H1 (cell line): ENCODE measurements at regions not wholly inside any gene's neighbourhood (a gene's known extent, or its start where the extent isn't known, plus 50 kb on each side); places are given as distances from the start of the nearest gene placed in this dataset.

ENCODE experiments used
- CTCF ChIA-PET: fragments of 300-600 bp; sonication (Branson Sonifier 250); formaldehyde crosslinking; loops from one replicate; lab custom pipeline; 2021; ENCODE audit not compliant: partially characterized antibody; lab: Charles Lee
- POLR2A ChIA-PET: fragments of 300-600 bp; sonication (Branson Sonifier 250); formaldehyde crosslinking; loops from one replicate; lab custom pipeline; 2021; ENCODE audit warnings: inconsistent platforms; ENCODE audit not compliant: partially characterized antibody; lab: Charles Lee
- DNase-seq, 2 experiments: peaks; one replicate each; pipeline versions ENCODE4 v3.0.0 to v3.0.0-alpha.2; 2010 to 2022; ENCODE audit warnings: low spot score in 2 of 2, low read depth in 1 of 2, mixed read lengths in 1 of 2
- FAIRE-seq: peaks from 2 replicates; lab custom pipeline; 2011; peaks lifted over from hg19 to GRCh38; lab: Jason Lieb, UNC
- H2AFZ ChIP-seq: 2 replicates; pipeline ENCODE4 v1.8.1; 2012; ENCODE audit warnings: low read length, inconsistent platforms
- H2AK5ac ChIP-seq: 2 replicates; pipeline ENCODE4 v1.6.1; 2013; ENCODE audit warnings: low read depth, low read length
- H2BK120ac ChIP-seq: replicated peaks from 2 replicates; pipeline ENCODE3; 2013; ENCODE audit warnings: low read depth, low read length, inconsistent platforms
- H2BK12ac ChIP-seq: 2 replicates; pipeline ENCODE4 v1.6.1; 2013; ENCODE audit warnings: low read depth, low read length
- H2BK15ac ChIP-seq: 2 replicates; pipeline ENCODE4 v1.6.1; 2013; ENCODE audit warnings: low read length
- H2BK20ac ChIP-seq: 2 replicates; pipeline ENCODE4 v1.6.1; 2013; ENCODE audit warnings: low read length
- H2BK5ac ChIP-seq: 2 replicates; pipeline ENCODE4 v1.6.1; 2013; ENCODE audit warnings: low read depth, low read length
- H3K14ac ChIP-seq: 2 replicates; pipeline ENCODE4 v1.6.1; 2013; ENCODE audit warnings: inconsistent platforms; ENCODE audit not compliant: insufficient read length
- H3K18ac ChIP-seq: 2 replicates; pipeline ENCODE4 v1.6.1; 2013; ENCODE audit warnings: low read length; ENCODE audit errors: extremely low read depth
- H3K23ac ChIP-seq: 2 replicates; pipeline ENCODE4 v1.6.1; 2013; ENCODE audit warnings: inconsistent platforms; ENCODE audit not compliant: insufficient read length
- H3K23me2 ChIP-seq: 2 replicates; pipeline ENCODE4 v1.6.1; 2013; ENCODE audit warnings: low read depth, low read length
- H3K27ac ChIP-seq: 2 replicates; pipeline ENCODE4 v1.6.1; 2011; ENCODE audit warnings: low read depth, low read length, inconsistent platforms
- H3K27me3 ChIP-seq, 4 experiments: replicated peaks in 1 of 4; 1 replicate in 1 of 4; 2 replicates in 3 of 4; pipeline versions ENCODE4 v1.6.1 to v1.8.1; 2011 to 2013; ENCODE audit warnings: low read length in 3 of 4, mild to moderate bottlenecking in 3 of 4, inconsistent platforms in 2 of 4, mixed read lengths in 2 of 4, moderate library complexity in 1 of 4; ENCODE audit not compliant: control insufficient read depth in 3 of 4, insufficient read depth in 3 of 4; ENCODE audit errors: extremely low read depth in 1 of 4
- H3K36me3 ChIP-seq, 4 experiments: 2 replicates each; pipeline versions ENCODE4 v1.6.1 to v1.8.1; 2011 to 2013; ENCODE audit warnings: mild to moderate bottlenecking in 4 of 4, low read length in 3 of 4, moderate library complexity in 2 of 4, control low read depth in 1 of 4, inconsistent platforms in 1 of 4; ENCODE audit not compliant: insufficient read depth in 4 of 4, control insufficient read depth in 2 of 4
- H3K4ac ChIP-seq: replicated peaks from 2 replicates; pipeline ENCODE3; 2013; ENCODE audit warnings: low read length, low read depth, mixed read lengths, inconsistent platforms; ENCODE audit not compliant: insufficient read length
- H3K4me1 ChIP-seq, 4 experiments: replicated peaks in 1 of 4; 1 replicate in 1 of 4; 2 replicates in 3 of 4; pipeline versions ENCODE4 v1.6.1 to v1.8.1; 2011 to 2013; ENCODE audit warnings: low read length in 3 of 4, inconsistent platforms in 2 of 4, mixed read lengths in 1 of 4; ENCODE audit not compliant: insufficient read depth in 4 of 4, control insufficient read depth in 3 of 4
- H3K4me2 ChIP-seq, 2 experiments: 2 replicates each; pipeline versions ENCODE4 v1.6.1 to v1.8.1; 2011 to 2013; ENCODE audit warnings: low read depth in 2 of 2, low read length in 2 of 2, control low read depth in 1 of 2, inconsistent platforms in 1 of 2, mild to moderate bottlenecking in 1 of 2; ENCODE audit not compliant: insufficient read depth in 1 of 2
- H3K4me3 ChIP-seq, 4 experiments: fragments of 200-600, 300-600 bp in 1 of 4; sonication (generic), shearing (Covaris generic), sonication (Bioruptor Twin) in 1 of 4; 2 replicates each; pipeline versions ENCODE4 v1.5.1 to v1.8.1; 2011 to 2016; ENCODE audit warnings: low read length in 4 of 4, low read depth in 3 of 4, control low read depth in 2 of 4, inconsistent platforms in 2 of 4, mild to moderate bottlenecking in 2 of 4, mixed read lengths in 1 of 4, moderate library complexity in 1 of 4; ENCODE audit not compliant: insufficient read depth in 2 of 4; ENCODE audit errors: extremely low read depth in 1 of 4
- H3K56ac ChIP-seq: replicated peaks from 2 replicates; pipeline ENCODE3; 2013; ENCODE audit warnings: low read depth, mild to moderate bottlenecking, mixed read lengths, low read length, inconsistent platforms; ENCODE audit not compliant: insufficient read length
- H3K79me1 ChIP-seq: 2 replicates; pipeline ENCODE4 v1.6.1; 2013; ENCODE audit warnings: low read depth, low read length, control low read depth
- H3K79me2 ChIP-seq, 2 experiments: 2 replicates each; pipeline versions ENCODE4 v1.6.1 to v1.8.1; 2012 to 2013; ENCODE audit warnings: low read length in 2 of 2, mild to moderate bottlenecking in 2 of 2, inconsistent platforms in 1 of 2; ENCODE audit not compliant: insufficient read depth in 2 of 2, control insufficient read depth in 1 of 2
- H3K9ac ChIP-seq, 4 experiments: replicated peaks in 1 of 4; 1 replicate in 1 of 4; 2 replicates in 3 of 4; pipeline versions ENCODE4 v1.6.1 to v1.8.1; 2011 to 2013; ENCODE audit warnings: low read depth in 3 of 4, low read length in 3 of 4, control low read depth in 2 of 4, mild to moderate bottlenecking in 2 of 4, moderate library complexity in 2 of 4, inconsistent platforms in 1 of 4; ENCODE audit errors: extremely low read depth in 1 of 4
- H3K9me3 ChIP-seq, 2 experiments: 2 replicates each; pipeline versions ENCODE4 v1.6.1 to v1.8.1; 2012 to 2013; ENCODE audit warnings: mild to moderate bottlenecking in 2 of 2, moderate library complexity in 2 of 2, control low read depth in 1 of 2, inconsistent platforms in 1 of 2, low read depth in 1 of 2, low read length in 1 of 2, mixed read lengths in 1 of 2; ENCODE audit not compliant: insufficient read depth in 2 of 2
- H4K20me1 ChIP-seq, 2 experiments: replicated peaks in 1 of 2; 2 replicates each; pipeline versions ENCODE3 to v1.8.1; 2011 to 2013; ENCODE audit warnings: inconsistent platforms in 2 of 2, low read length in 2 of 2, mild to moderate bottlenecking in 1 of 2; ENCODE audit not compliant: insufficient read depth in 2 of 2, control insufficient read depth in 1 of 2
- H4K5ac ChIP-seq: 2 replicates; pipeline ENCODE4 v1.6.1; 2013; ENCODE audit warnings: low read length, low read depth, mixed read lengths, inconsistent platforms; ENCODE audit not compliant: insufficient read length
- H4K8ac ChIP-seq: 2 replicates; pipeline ENCODE4 v1.8.0; 2013; ENCODE audit warnings: mild to moderate bottlenecking, moderate library complexity, low read length, inconsistent platforms; ENCODE audit not compliant: insufficient read depth; ENCODE audit errors: extremely low read depth
- H4K91ac ChIP-seq: replicated peaks from 2 replicates; pipeline ENCODE3; 2013; ENCODE audit warnings: low read length, mixed read lengths, inconsistent platforms; ENCODE audit not compliant: insufficient read length
- ASH2L ChIP-seq: fragments of 200-600, 300-600 bp; sonication (generic); IDR thresholded peaks from one replicate; pipeline ENCODE4 v1.7.1; 2017; ENCODE audit warnings: low read length
- CHD2 ChIP-seq: IDR thresholded peaks from 2 replicates; pipeline ENCODE4 v1.6.1; 2012; ENCODE audit warnings: low read length, improper control_type of control experiment
- CTBP2 ChIP-seq: IDR thresholded peaks from 2 replicates; pipeline ENCODE4 v1.7.0; 2011; ENCODE audit warnings: borderline replicate concordance, mild to moderate bottlenecking, moderate library complexity, mixed read lengths, low read length; ENCODE audit not compliant: insufficient read depth, insufficient read length
- EP300 ChIP-seq, 2 experiments: IDR thresholded peaks; 1 replicate in 1 of 2; 2 replicates in 1 of 2; pipeline ENCODE4 v1.6.1; 2011 to 2012; ENCODE audit warnings: low read depth in 2 of 2, low read length in 2 of 2, mild to moderate bottlenecking in 2 of 2, borderline replicate concordance in 1 of 2, inconsistent platforms in 1 of 2, moderate library complexity in 1 of 2
- KDM1A ChIP-seq: fragments of 200-600, 300-600 bp; sonication (generic); IDR thresholded peaks from 2 replicates; pipeline ENCODE4 v1.7.1; 2016; ENCODE audit warnings: mild to moderate bottlenecking, low read length, borderline replicate concordance
- PHF8 ChIP-seq: fragments of 200-600 bp; sonication (generic); conservative IDR thresholded peaks from 2 replicates; pipeline ENCODE4 v1.7.1; 2012; ENCODE audit warnings: low read depth, mild to moderate bottlenecking, inconsistent platforms, low read length, moderate library complexity
- POLR2A ChIP-seq, 2 experiments: IDR thresholded peaks; 1 replicate in 1 of 2; 2 replicates in 1 of 2; pipeline ENCODE4 v1.6.1; 2011; ENCODE audit warnings: low read depth in 2 of 2, low read length in 2 of 2, mild to moderate bottlenecking in 2 of 2; ENCODE audit errors: control extremely low read depth in 1 of 2
- POU5F1 ChIP-seq: IDR thresholded peaks from 2 replicates; pipeline ENCODE4 v1.6.1; 2011; ENCODE audit warnings: low read depth, mild to moderate bottlenecking, low read length, moderate library complexity
- RBBP5 ChIP-seq: IDR thresholded peaks from 2 replicates; pipeline ENCODE4 v1.7.1; 2012; ENCODE audit warnings: low read depth, mild to moderate bottlenecking, inconsistent platforms, low read length, moderate library complexity, borderline replicate concordance
- RFX5 ChIP-seq: IDR thresholded peaks from 2 replicates; pipeline ENCODE4 v1.6.1; 2011; ENCODE audit warnings: low read depth, low read length, improper control_type of control experiment, borderline replicate concordance
- RNF2 ChIP-seq: fragments of 200-900, 300-1000 bp; sonication (generic); IDR thresholded peaks from 2 replicates; pipeline ENCODE4 v1.7.1; 2016; ENCODE audit warnings: borderline replicate concordance, low read depth, mild to moderate bottlenecking, antibody characterized with exemption, low read length; ENCODE audit not compliant: poor library complexity, severe bottlenecking; ENCODE audit errors: missing control alignments
- SAP30 ChIP-seq: fragments of 300-600 bp; sonication (generic); IDR thresholded peaks from 2 replicates; pipeline ENCODE4 v1.7.1; 2012; ENCODE audit warnings: low read length, moderate library complexity, mild to moderate bottlenecking, inconsistent platforms; ENCODE audit not compliant: insufficient read depth, insufficient replicate concordance
- SIX5 ChIP-seq: IDR thresholded peaks from 2 replicates; pipeline ENCODE4 v1.6.1; 2011; ENCODE audit warnings: mild to moderate bottlenecking, low read depth, low read length
- TBP ChIP-seq: IDR thresholded peaks from 2 replicates; pipeline ENCODE4 v1.6.1; 2011; ENCODE audit warnings: low read depth, low read length, improper control_type of control experiment
- WGBS, 2 experiments: shearing (Covaris generic) in 1 of 2; methylation state at CpG; one replicate each; pipeline versions ENCODE4 v1.1.6 to v1.1.7; 2013 to 2015; ENCODE audit warnings: low lambda C conversion rate in 2 of 2, mixed read lengths in 2 of 2, inconsistent platforms in 1 of 2, low coverage in 1 of 2, missing lambda C conversion rate in 1 of 2; ENCODE audit not compliant: insufficient replicate concordance in 2 of 2, insufficient coverage in 1 of 2, insufficient read length in 1 of 2; ENCODE audit errors: extremely low coverage in 1 of 2, missing lambda C conversion rate in 1 of 2; 5-methylcytosine and 5-hydroxymethylcytosine counted together

DNA sequence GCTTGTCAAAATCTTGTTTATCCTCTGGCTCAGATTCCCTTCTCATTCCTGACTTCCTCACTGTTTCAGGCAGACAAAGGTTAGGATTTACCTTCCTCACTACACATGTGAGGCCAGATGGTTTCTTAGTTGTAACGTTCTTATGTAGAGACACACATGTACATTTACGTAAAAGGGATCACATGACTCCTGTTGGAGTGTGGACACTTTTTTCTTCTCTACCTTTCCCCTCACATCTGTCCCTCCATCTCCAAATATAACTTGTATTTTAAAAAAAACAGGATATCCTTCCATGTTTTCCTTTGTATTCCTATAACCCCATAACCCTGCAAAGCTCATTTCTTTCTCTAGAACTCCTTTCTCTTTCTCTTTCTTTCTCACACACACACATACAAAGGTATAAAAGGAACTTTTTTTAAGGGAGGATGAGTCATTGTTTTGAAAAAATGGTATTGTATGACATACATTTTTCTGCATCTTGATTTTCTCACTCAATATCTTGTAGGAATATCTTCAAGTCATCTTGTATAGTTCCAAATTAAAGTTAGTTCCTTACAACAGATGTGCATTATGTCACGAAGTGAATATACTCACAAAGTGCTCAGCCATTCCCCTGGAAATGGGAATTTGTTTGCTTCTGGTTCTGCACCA lies 78.2 kb upstream of the SULF2 start:
- Histone ChIP-seq H3K4me1 (no peaks in the 10 kb centered on the region; a peak in 1 of 7 replicates), H2AK5ac (no peak overlapping the region), H3K9ac (no peak overlapping the region), H3K4me2 (no peak overlapping the region), H3K23me2 (no peaks in the 10 kb centered on the region), H2BK5ac (no peak overlapping the region), H3K4me3 (no peak overlapping the region), H3K36me3 (no peaks in the 10 kb centered on the region), H2BK15ac (no peak overlapping the region), H3K23ac (no peak overlapping the region), H4K91ac (no peak overlapping the region), H3K79me2 (no peaks in the 10 kb centered on the region), H3K56ac (no peak overlapping the region), H3K4ac (no peak overlapping the region), H4K5ac (no peak overlapping the region), H3K27ac (no peak overlapping the region), H2AFZ (no peak overlapping the region), H4K20me1 (no peaks in the 10 kb centered on the region), H3K79me1 (no peaks in the 10 kb centered on the region), H2BK20ac (no peak overlapping the region), H3K18ac (no peak overlapping the region), H2BK12ac (no peak overlapping the region), H3K9me3 (no peaks in the 10 kb centered on the region), H3K27me3 (no peaks in the 10 kb centered on the region), H2BK120ac (no peak overlapping the region), H3K14ac (no peak overlapping the region), H4K8ac (no peak overlapping the region)
- ChIA-PET CTCF (no interaction called here), POLR2A (no interaction called here)
- 93% methylated on average over 3 of the region's 3 CpGs; no CpG with 5 or more reads in 1 of the 2 experiments for WGBS, 2 experiments
- FAIRE-seq (no peak), DNase-seq (no peak)
- TF ChIP-seq CHD2 (no peak), ASH2L (no peak), RBBP5 (no peak), CTBP2 (no peak), SIX5 (no peak), POLR2A (IDR thresholded peaks at IDR 0.05; ENCODE audit: control extremely low read depth in 1 of 2, low read depth in 2 of 2, low read length in 2 of 2) (no peak), KDM1A (no peak), RNF2 (no peak), EP300 (IDR thresholded peaks at IDR 0.05; ENCODE audit: borderline replicate concordance in 1 of 2, low read depth in 2 of 2, low read length in 2 of 2) (no peak), TBP (no peak), POU5F1 (no peak), PHF8 (no peak), RFX5 (no peak), SAP30 (no peak)
